Tibial nerve (tissue), 4 donors: ENCODE measurements at regions not wholly inside any gene's neighbourhood (a gene's known extent, or its start where the extent isn't known, plus 50 kb on each side); places are given as distances from the start of the nearest gene placed in this dataset.

Source experiments
- DNase-seq, 2 donors: peaks; one replicate each; pipeline ENCODE4 v3.0.0-alpha.2; 2019; ENCODE audit warnings: low spot score in 2 of 2
- H3K27ac ChIP-seq, 4 donors: fragments of 200-600 bp; sonication (generic) in 3 of 4; one replicate each; pipeline ENCODE4 v1.5.1; 2017 to 2019; ENCODE audit warnings: mild to moderate bottlenecking in 1 of 4
- H3K27me3 ChIP-seq, 2 donors: fragments of 200-600 bp; sonication (generic) in 1 of 2; one replicate each; pipeline versions ENCODE4 v1.5.1 to v1.6.0; 2017 to 2019
- H3K36me3 ChIP-seq, 3 donors: fragments of 200-600 bp; sonication (generic); one replicate each; pipeline ENCODE4 v1.5.1; 2018 to 2019
- H3K4me1 ChIP-seq, 4 donors: fragments of 200-600 bp; sonication (generic) in 3 of 4; one replicate each; pipeline ENCODE4 v1.5.1; 2017 to 2019
- H3K4me3 ChIP-seq, 4 donors: fragments of 200-600 bp; sonication (generic) in 3 of 4; one replicate each; pipeline ENCODE4 v1.5.1; 2017 to 2019; ENCODE audit warnings: mild to moderate bottlenecking in 1 of 4, moderate library complexity in 1 of 4
- H3K9me3 ChIP-seq, 4 donors: fragments of 200-600 bp; sonication (generic) in 3 of 4; one replicate each; pipeline ENCODE4 v1.5.1; 2017 to 2019
- CTCF ChIP-seq, 5 experiments: fragments of 200-600 bp in 3 of 5; fragments of 450-650 bp in 2 of 5; sonication (generic) in 3 of 5; IDR thresholded peaks; one replicate each; pipeline ENCODE4 v1.5.1; 2016 to 2019; ENCODE audit warnings: antibody characterized with exemption in 5 of 5, mild to moderate bottlenecking in 3 of 5, moderate library complexity in 2 of 5
- EP300 ChIP-seq, 2 donors: sonication (generic); formaldehyde crosslinking; IDR thresholded peaks; one replicate each; pipeline ENCODE4 v1.6.1; 2017; ENCODE audit warnings: antibody characterized with exemption in 2 of 2, mild to moderate bottlenecking in 1 of 2
- POLR2A ChIP-seq, 2 donors: fragments of 450-650 bp; IDR thresholded peaks; one replicate each; pipeline ENCODE4 v1.6.1; 2017; ENCODE audit warnings: antibody characterized with exemption in 2 of 2, mild to moderate bottlenecking in 2 of 2, moderate library complexity in 2 of 2
- WGBS, 2 donors: methylation state at CpG; one replicate each; pipeline ENCODE4 v1.1.5; 2018; 5-methylcytosine and 5-hydroxymethylcytosine counted together

DNA sequence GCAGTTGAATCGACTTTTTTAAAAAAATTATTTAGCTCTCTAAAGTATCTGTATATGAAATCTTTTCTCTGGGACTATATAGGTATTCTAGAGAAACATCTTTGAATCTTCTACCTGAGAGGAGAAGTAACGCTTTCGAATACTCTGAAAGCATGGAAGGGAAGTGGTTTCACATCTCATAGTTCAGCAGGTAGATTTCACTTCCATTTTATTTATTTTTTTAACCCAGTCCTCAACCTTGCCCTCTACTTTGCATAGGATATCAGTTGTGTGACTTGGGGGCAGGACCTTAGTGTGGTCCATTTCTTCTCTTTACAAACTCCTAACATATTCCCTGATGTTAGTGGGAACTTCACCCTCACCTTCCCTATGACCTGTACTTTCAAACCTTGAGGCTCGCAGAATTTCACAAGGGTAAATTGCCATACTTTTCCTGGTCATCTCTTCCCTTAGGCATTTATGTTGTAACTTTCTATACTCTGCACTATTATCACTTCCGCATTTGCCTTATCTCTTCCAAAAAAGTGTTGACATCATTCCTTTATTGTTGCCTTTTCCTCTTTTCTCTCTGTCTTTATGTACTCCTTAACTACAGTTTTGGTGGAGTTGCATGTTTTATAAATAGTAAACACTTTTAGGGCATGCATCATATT lies 1208.5 kb upstream of the ADGRL4 start:
- Histone ChIP-seq H3K27me3 (no peaks in the 10 kb centered on the region), H3K36me3 (no peaks in the 10 kb centered on the region), H3K4me3 (no peak overlapping the region), H3K9me3 (no peaks in the 10 kb centered on the region), H3K27ac (no peak overlapping the region), H3K4me1 (peaks cover 0 to 13% (median 0%) of the 10 kb centered on the region in 4 donors)
- WGBS, 2 donors = 88 to 92% methylated on average over 5 of the region's 5 CpGs
- TF ChIP-seq EP300 (IDR thresholded peaks at IDR 0.05) = no peak
- no peak for TF ChIP-seq CTCF (IDR thresholded peaks at IDR 0.05)
- no peak for TF ChIP-seq POLR2A (IDR thresholded peaks at IDR 0.05)
- DNase-seq = no peak

GRCh38 chr1:80212948-80213347 lies 1206.4 kb upstream of the ADGRL4 start:
- 94 to 95% methylated on average over 3 of the region's 3 CpGs for WGBS, 2 donors

GRCh38 chr1:80211691-80212380 lies 1205.3 kb upstream of the ADGRL4 start:
- DNase-seq = no peak
- no peaks in the 10 kb centered on the region for H3K27me3 ChIP-seq
- H3K4me1 ChIP-seq = no peaks in the 10 kb centered on the region
- TF ChIP-seq CTCF (IDR thresholded peaks at IDR 0.05) (no peak), POLR2A (IDR thresholded peaks at IDR 0.05) (no peak), EP300 (IDR thresholded peaks at IDR 0.05) (no peak)
- no peak overlapping the region for H3K4me3 ChIP-seq
- no peaks in the 10 kb centered on the region for H3K9me3 ChIP-seq
- H3K27ac ChIP-seq = no peak overlapping the region
- no peaks in the 10 kb centered on the region for H3K36me3 ChIP-seq
- whole genome bisulfite sequencing, 2 donors = 57 to 64% methylated on average over 8 of the region's 8 CpGs

More at GRCh38 chr1:80212948-80213347, 1206.4 kb upstream of the ADGRL4 start:
- Histone ChIP-seq H3K36me3 (no peaks in the 10 kb centered on the region), H3K9me3 (no peaks in the 10 kb centered on the region), H3K4me1 (peaks cover 0 to 10% (median 0%) of the 10 kb centered on the region in 4 donors), H3K4me3 (no peak overlapping the region), H3K27ac (no peak overlapping the region), H3K27me3 (no peaks in the 10 kb centered on the region)
- no peak for DNase-seq
- TF ChIP-seq EP300 (IDR thresholded peaks at IDR 0.05) = no peak
- no peak for TF ChIP-seq POLR2A (IDR thresholded peaks at IDR 0.05)
- no peak for TF ChIP-seq CTCF (IDR thresholded peaks at IDR 0.05)

GRCh38 chr1:80202118-80202517 lies 1195.6 kb upstream of the ADGRL4 start:
- no peak overlapping the region for H3K27ac ChIP-seq
- H3K9me3 ChIP-seq = peaks cover 0 to 7% (median 2%) of the 10 kb centered on the region in 4 donors
- H3K27me3 ChIP-seq = no peaks in the 10 kb centered on the region
- no peak overlapping the region for H3K4me3 ChIP-seq
- H3K4me1 ChIP-seq = no peaks in the 10 kb centered on the region
- TF ChIP-seq EP300 (IDR thresholded peaks at IDR 0.05) (no peak), CTCF (IDR thresholded peaks at IDR 0.05) (no peak), POLR2A (IDR thresholded peaks at IDR 0.05) (no peak)
- no peaks in the 10 kb centered on the region for H3K36me3 ChIP-seq
- DNase-seq = no peak
- 88 to 98% methylated on average over 4 of the region's 4 CpGs for WGBS, 2 donors

DNA sequence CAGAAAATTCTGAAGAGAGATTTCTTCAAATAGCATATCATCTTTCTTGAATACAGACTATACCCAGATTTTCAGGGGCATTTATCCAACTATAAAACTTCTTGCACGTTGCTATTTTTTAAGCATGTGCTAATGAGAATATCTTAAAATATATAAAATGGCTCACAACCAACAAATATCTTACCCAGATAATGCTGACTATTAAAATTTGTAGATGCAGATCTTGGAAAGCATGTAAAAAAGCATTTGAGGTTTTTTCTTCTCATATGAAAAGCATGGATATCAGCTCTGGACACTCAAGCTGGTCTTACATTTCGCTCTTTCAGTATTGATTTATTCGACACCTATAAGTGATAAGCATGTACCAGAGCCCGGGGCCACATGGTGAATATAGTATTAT lies 1187.7 kb upstream of the ADGRL4 start:
- H3K9me3 ChIP-seq = no peaks in the 10 kb centered on the region
- TF ChIP-seq CTCF (IDR thresholded peaks at IDR 0.05) = no peak
- no peak for TF ChIP-seq EP300 (IDR thresholded peaks at IDR 0.05)
- no peak for TF ChIP-seq POLR2A (IDR thresholded peaks at IDR 0.05)
- 92 to 95% methylated on average over 4 of the region's 4 CpGs for WGBS, 2 donors
- H3K36me3 ChIP-seq = no peaks in the 10 kb centered on the region
- H3K27me3 ChIP-seq = no peaks in the 10 kb centered on the region
- no peak overlapping the region for H3K27ac ChIP-seq
- no peak for DNase-seq
- H3K4me1 ChIP-seq = no peaks in the 10 kb centered on the region
- no peak overlapping the region for H3K4me3 ChIP-seq
